HEK293 (cell line): ENCODE measurements at regions not wholly inside any gene's neighbourhood (a gene's known extent, or its start where the extent isn't known, plus 50 kb on each side); places are given as distances from the start of the nearest gene placed in this dataset.

Source experiments
- CTCF ChIP-seq: fragments of 450-650 bp; formaldehyde crosslinking; IDR thresholded peaks from 2 replicates; pipeline ENCODE4 v1.5.1; 2016; ENCODE audit warnings: missing biosample characterization, missing genetic modification characterization
- ZBTB1 ChIP-seq: fragments of 450-650 bp; formaldehyde crosslinking; IDR thresholded peaks from 2 replicates; pipeline ENCODE4 v1.5.1; 2016; ENCODE audit warnings: missing biosample characterization, missing genetic modification characterization
- ZBTB49 ChIP-seq: fragments of 450-650 bp; formaldehyde crosslinking; IDR thresholded peaks from 2 replicates; pipeline ENCODE4 v1.5.1; 2016; ENCODE audit warnings: missing biosample characterization, missing genetic modification characterization, low read depth

- TF ChIP-seq ZBTB1 (tag by site-specific recombination) (no peak), ZBTB49 (tag by site-specific recombination) (no peak), CTCF (tag by site-specific recombination) (no peak)
Observed at GRCh38 chr10:130458509-130458908, 322.3 kb downstream of the GLRX3 start.
